B cell (primary cell): ENCODE measurements at regions not wholly inside any gene's neighbourhood (a gene's known extent, or its start where the extent isn't known, plus 50 kb on each side); places are given as distances from the start of the nearest gene placed in this dataset.

Experiments
- CTCF ChIP-seq: fragments of 200-600 bp; IDR thresholded peaks from one replicate; pipeline ENCODE4 v1.8.0; 2022; ENCODE audit warnings: antibody characterized with exemption, mild to moderate bottlenecking
- EZH2 ChIP-seq: IDR thresholded peaks from 2 replicates; pipeline ENCODE4 v1.6.1; 2012; ENCODE audit warnings: borderline replicate concordance, low read depth, mild to moderate bottlenecking, moderate library complexity, low read length; ENCODE audit not compliant: insufficient read depth, poor library complexity, severe bottlenecking

GRCh38 chr18:34083910-34084535 is 140.7 kb downstream of the NOL4 start:
- TF ChIP-seq CTCF (no peak), EZH2 (no peak)
